Erythroblast (primary cell): ENCODE measurements at regions not wholly inside any gene's neighbourhood (a gene's known extent, or its start where the extent isn't known, plus 50 kb on each side); places are given as distances from the start of the nearest gene placed in this dataset.
"Not testable (repeated sequence)": the region's sequence is repeated elsewhere in the genome, so short reads cannot be mapped to it uniquely, and the experiment has no call there.

Experiments
- DNase-seq, 2 experiments: peaks; one replicate each; lab custom pipeline; 2025; lab: John Stamatoyannopoulos, UW
- GATA1 ChIP-seq: IDR thresholded peaks from 2 replicates; pipeline ENCODE4 v1.6.1; 2011; ENCODE audit warnings: low read depth, mild to moderate bottlenecking, control low read depth, low read length, moderate library complexity
- POLR2A ChIP-seq: IDR thresholded peaks from 2 replicates; pipeline ENCODE4 v1.6.1; 2011; ENCODE audit warnings: mild to moderate bottlenecking, low read length

- no peak for TF ChIP-seq POLR2A
- no peak for TF ChIP-seq GATA1
- no peak for DNase-seq
Measured at GRCh38 chr10:114720685-114721278, 62.7 kb upstream of the ABLIM1 start.

DNA sequence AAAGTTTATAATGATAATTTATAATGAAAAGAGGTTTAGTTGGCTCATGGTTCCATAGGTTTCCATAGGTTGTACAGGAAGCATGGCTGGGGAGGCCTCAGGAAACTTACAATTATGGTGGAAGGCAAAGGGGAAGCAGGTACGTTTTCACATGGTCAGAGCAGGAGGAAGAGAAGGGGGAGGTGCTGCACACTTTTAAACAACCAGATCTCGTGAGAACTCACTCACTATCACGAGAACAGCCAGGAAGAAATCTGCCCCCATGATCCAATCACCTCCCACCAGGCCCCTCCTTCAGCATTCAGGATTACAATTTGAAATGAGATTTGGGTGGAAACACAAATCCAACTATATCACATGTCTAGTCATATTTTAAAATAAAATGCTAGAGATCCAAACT is 64.1 kb upstream of the ABLIM1 start:
- not testable (repeated sequence) for DNase-seq

- no peak for DNase-seq
- TF ChIP-seq POLR2A: no peak
- TF ChIP-seq GATA1: no peak
Measured at GRCh38 chr10:114723361-114723760, 65.3 kb upstream of the ABLIM1 start.

GRCh38 chr10:114723991-114724715 is 66.1 kb upstream of the ABLIM1 start:
- DNase-seq: no peak
- TF ChIP-seq GATA1: no peak
- TF ChIP-seq POLR2A: no peak

- TF ChIP-seq GATA1 (no peak), POLR2A (no peak)
- no peak for DNase-seq
Measured at GRCh38 chr10:114724716-114725106, 66.6 kb upstream of the ABLIM1 start.

GRCh38 chr10:114726820-114727271 is 68.8 kb upstream of the ABLIM1 start:
- TF ChIP-seq GATA1: no peak
- no peak for TF ChIP-seq POLR2A
- no peak for DNase-seq

DNA sequence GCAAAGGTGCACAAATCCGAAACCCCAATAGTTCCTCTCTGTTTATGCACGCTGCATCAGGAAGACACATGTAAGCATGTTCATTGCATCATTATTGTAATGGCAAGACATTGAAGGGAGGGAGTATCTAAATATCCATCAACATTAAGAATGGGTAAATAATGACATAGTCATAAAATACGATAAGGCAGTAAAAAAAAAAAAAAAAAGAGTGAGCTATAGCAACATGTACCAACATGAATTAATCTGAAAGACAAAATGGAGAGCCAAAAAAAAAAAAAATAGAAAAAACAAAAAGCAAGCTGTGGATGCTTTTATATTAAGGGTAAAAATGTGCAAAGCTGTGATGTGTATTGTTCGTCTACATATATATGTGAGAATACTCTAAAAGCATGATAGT is 70.2 kb upstream of the ABLIM1 start:
- DNase-seq: no peak

GRCh38 chr10:114729103-114729659 is 71.1 kb upstream of the ABLIM1 start:
- TF ChIP-seq GATA1: no peak
- no peak for TF ChIP-seq POLR2A
- no peak for DNase-seq

More for the DNA sequence above, 70.2 kb upstream of the ABLIM1 start:
- TF ChIP-seq POLR2A (no peak), GATA1 (no peak)

GRCh38 chr10:114730291-114730690 is 72.2 kb upstream of the ABLIM1 start:
- DNase-seq: no peak

GRCh38 chr10:114732931-114733330 is 74.9 kb upstream of the ABLIM1 start:
- no peak for DNase-seq
- TF ChIP-seq POLR2A (no peak), GATA1 (no peak)

More at GRCh38 chr10:114730291-114730690, 72.2 kb upstream of the ABLIM1 start:
- no peak for TF ChIP-seq POLR2A
- TF ChIP-seq GATA1: no peak

GRCh38 chr10:114735946-114736345 is 77.9 kb upstream of the ABLIM1 start:
- no peak for DNase-seq
- TF ChIP-seq GATA1 (no peak), POLR2A (no peak)

DNA sequence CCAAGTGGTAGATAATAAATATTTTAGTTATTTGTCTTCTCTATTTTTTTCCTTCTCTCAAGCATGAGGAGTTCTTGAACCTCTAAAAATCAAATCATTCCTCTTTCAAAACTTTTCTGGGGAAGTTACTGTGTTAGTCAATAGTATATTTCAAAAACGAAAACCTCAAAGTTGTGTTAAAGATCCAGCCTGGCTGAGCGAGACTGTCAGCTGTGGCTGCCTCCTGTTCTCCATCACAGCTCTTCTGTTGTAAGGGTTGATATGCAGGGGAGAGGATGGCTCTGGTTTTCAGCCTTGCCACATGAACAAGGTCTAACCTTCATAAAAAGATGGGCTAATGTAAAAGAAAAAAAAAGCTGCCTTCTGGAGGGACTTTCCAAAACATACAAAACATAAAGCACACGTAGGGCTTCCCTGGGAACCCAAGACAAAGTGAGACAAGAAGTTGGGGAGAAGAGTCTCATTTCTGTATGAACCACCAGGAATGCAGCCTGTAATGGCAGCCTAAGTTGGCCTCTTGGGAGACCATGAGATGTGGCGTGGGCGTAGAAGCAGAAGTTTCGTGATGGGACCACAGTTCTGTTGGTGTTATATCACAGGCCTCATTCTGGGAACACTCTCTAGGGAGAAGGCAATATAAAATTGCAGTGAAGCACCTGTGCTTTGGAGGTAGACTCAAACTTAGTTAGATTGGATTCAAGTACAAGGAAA is 77.9 kb upstream of the FHIP2A start:
- DNase-seq: no peak
- TF ChIP-seq GATA1 (no peak), POLR2A (no peak)

DNA sequence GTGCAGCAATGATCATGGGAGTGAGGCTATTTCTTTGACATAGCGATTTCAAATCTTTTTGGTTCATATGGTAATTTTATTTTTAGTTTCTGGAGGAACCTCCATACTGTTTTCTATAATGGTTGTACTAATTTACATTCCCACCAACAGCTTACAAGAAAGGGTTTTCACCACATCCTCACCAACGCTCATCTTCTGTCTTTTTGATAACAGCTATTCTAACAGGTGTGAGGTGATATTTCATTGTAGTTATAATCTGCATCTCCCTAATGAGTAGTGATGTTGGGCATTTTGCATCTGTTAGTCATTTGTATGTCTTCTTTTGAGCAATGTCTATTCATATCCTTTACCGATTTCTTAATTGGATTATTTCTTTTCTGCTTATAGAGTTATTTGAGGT is 75.0 kb upstream of the FHIP2A start:
- TF ChIP-seq POLR2A: no peak
- TF ChIP-seq GATA1: no peak
- DNase-seq: no peak

GRCh38 chr10:114748241-114748640 is 73.3 kb upstream of the FHIP2A start:
- no peak for TF ChIP-seq POLR2A
- no peak for DNase-seq

GRCh38 chr10:114749014-114749413 is 72.6 kb upstream of the FHIP2A start:
- no peak for DNase-seq
- TF ChIP-seq GATA1: no peak
- TF ChIP-seq POLR2A: no peak
